Keratinocyte (primary cell): ENCODE measurements at regions not wholly inside any gene's neighbourhood (a gene's known extent, or its start where the extent isn't known, plus 50 kb on each side); places are given as distances from the start of the nearest gene placed in this dataset.
A peak's percentile ranks its signal among the peaks of the same experiment; 100 is the strongest.
"Not testable (repeated sequence)": the region's sequence is repeated elsewhere in the genome, so short reads cannot be mapped to it uniquely, and the experiment has no call there.

Source experiments
- DNase-seq: peaks from one replicate; pipeline ENCODE4 v3.0.0-alpha.2; 2011; ENCODE audit warnings: low read depth, missing footprints, low spot score
- FAIRE-seq: peaks from 2 replicates; lab custom pipeline; 2011; peaks lifted over from hg19 to GRCh38; lab: Jason Lieb, UNC
- H2AFZ ChIP-seq: 2 replicates; pipeline ENCODE4 v1.6.0; 2012; ENCODE audit warnings: low read length, control low read depth, inconsistent platforms; ENCODE audit not compliant: control insufficient read depth
- H3K27ac ChIP-seq: 2 replicates; pipeline ENCODE4 v1.5.1; 2011; ENCODE audit warnings: low read length; ENCODE audit not compliant: control insufficient read depth, insufficient read depth
- H3K27me3 ChIP-seq: 3 replicates; pipeline ENCODE4 v1.6.0; 2011; ENCODE audit warnings: low read length; ENCODE audit not compliant: control insufficient read depth, insufficient read depth; ENCODE audit errors: extremely low read depth
- H3K36me3 ChIP-seq, 2 experiments: 2 replicates in 1 of 2; 3 replicates in 1 of 2; pipeline ENCODE4 v1.5.1; 2011; ENCODE audit warnings: low read length in 2 of 2, mild to moderate bottlenecking in 1 of 2; ENCODE audit not compliant: control insufficient read depth in 2 of 2, insufficient read depth in 2 of 2; ENCODE audit errors: extremely low read depth in 1 of 2
- H3K4me1 ChIP-seq: 3 replicates; pipeline ENCODE4 v1.5.1; 2011; ENCODE audit warnings: low read length; ENCODE audit not compliant: control insufficient read depth, insufficient read depth; ENCODE audit errors: extremely low read depth
- H3K4me2 ChIP-seq: 3 replicates; pipeline ENCODE4 v1.6.0; 2011; ENCODE audit warnings: low read depth, low read length; ENCODE audit not compliant: control insufficient read depth, insufficient read depth; ENCODE audit errors: extremely low read depth
- H3K4me3 ChIP-seq, 3 experiments: fragments of 200-600 bp in 1 of 3; sonication (generic) in 1 of 3; 2 replicates in 2 of 3; 3 replicates in 1 of 3; pipeline ENCODE4 v1.5.1; 2011 to 2016; ENCODE audit warnings: low read length in 3 of 3, mild to moderate bottlenecking in 3 of 3, control low read depth in 2 of 3, inconsistent platforms in 1 of 3, low read depth in 1 of 3, mixed read lengths in 1 of 3, mixed run types in 1 of 3, moderate library complexity in 1 of 3; ENCODE audit not compliant: control insufficient read depth in 2 of 3, insufficient read depth in 2 of 3; ENCODE audit errors: extremely low read depth in 1 of 3
- H3K79me2 ChIP-seq: 2 replicates; pipeline ENCODE4 v1.6.0; 2012; ENCODE audit warnings: low read length; ENCODE audit not compliant: control insufficient read depth, insufficient read depth
- H3K9ac ChIP-seq: 3 replicates; pipeline ENCODE4 v1.6.0; 2011; ENCODE audit warnings: low read length; ENCODE audit not compliant: control insufficient read depth, insufficient read depth; ENCODE audit errors: extremely low read depth
- H3K9me1 ChIP-seq: 3 replicates; pipeline ENCODE4 v1.6.0; 2011; ENCODE audit warnings: low read length; ENCODE audit not compliant: control insufficient read depth, insufficient read depth; ENCODE audit errors: extremely low read depth
- H3K9me3 ChIP-seq: 2 replicates; pipeline ENCODE4 v1.5.1; 2012; ENCODE audit warnings: low read depth, low read length; ENCODE audit not compliant: control insufficient read depth
- H4K20me1 ChIP-seq: 3 replicates; pipeline ENCODE4 v1.6.0; 2011; ENCODE audit warnings: low read length; ENCODE audit not compliant: control insufficient read depth, insufficient read depth; ENCODE audit errors: extremely low read depth
- EZH2 ChIP-seq: IDR thresholded peaks from one replicate; pipeline ENCODE4 v1.6.1; 2012; ENCODE audit warnings: inconsistent platforms, mild to moderate bottlenecking, low read length, moderate library complexity
- dilution Hi-C: fragments of 300-500 bp; cut with MboI; formaldehyde crosslinking; loops from one replicate; pipeline ENCODE4 v1.7.0; 2020; ENCODE audit warnings: low sequenced_read_pairs; ENCODE audit not compliant: extremely low pct_ligation_motif_present
- TF ChIP-seq, protein P1 (sequence below), 3 experiments: IDR thresholded peaks in 1 of 3; conservative IDR thresholded peaks in 1 of 3; optimal IDR thresholded peaks in 1 of 3; 2 replicates in 2 of 3; 3 replicates in 1 of 3; pipeline versions ENCODE3 to v1.5.1; 2011; ENCODE audit warnings: low read length in 3 of 3, mild to moderate bottlenecking in 3 of 3, moderate library complexity in 2 of 3, control low read depth in 1 of 3, inconsistent platforms in 1 of 3; ENCODE audit not compliant: insufficient read depth in 2 of 3; ENCODE audit errors: extremely low read depth in 1 of 3

GRCh38 chr4:114046331-114046730, 66.9 kb upstream of the ARSJ start:
- DNase-seq (no peak), FAIRE-seq (no peak)
- no peak overlapping the region for H3K4me3 ChIP-seq
- no peaks in the 10 kb centered on the region for H3K4me1 ChIP-seq
- H3K9me3 ChIP-seq: no peaks in the 10 kb centered on the region
- TF ChIP-seq EZH2: no peak
- TF ChIP-seq, protein P1, sequence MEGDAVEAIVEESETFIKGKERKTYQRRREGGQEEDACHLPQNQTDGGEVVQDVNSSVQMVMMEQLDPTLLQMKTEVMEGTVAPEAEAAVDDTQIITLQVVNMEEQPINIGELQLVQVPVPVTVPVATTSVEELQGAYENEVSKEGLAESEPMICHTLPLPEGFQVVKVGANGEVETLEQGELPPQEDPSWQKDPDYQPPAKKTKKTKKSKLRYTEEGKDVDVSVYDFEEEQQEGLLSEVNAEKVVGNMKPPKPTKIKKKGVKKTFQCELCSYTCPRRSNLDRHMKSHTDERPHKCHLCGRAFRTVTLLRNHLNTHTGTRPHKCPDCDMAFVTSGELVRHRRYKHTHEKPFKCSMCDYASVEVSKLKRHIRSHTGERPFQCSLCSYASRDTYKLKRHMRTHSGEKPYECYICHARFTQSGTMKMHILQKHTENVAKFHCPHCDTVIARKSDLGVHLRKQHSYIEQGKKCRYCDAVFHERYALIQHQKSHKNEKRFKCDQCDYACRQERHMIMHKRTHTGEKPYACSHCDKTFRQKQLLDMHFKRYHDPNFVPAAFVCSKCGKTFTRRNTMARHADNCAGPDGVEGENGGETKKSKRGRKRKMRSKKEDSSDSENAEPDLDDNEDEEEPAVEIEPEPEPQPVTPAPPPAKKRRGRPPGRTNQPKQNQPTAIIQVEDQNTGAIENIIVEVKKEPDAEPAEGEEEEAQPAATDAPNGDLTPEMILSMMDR (optimal IDR thresholded peaks at IDR 0.05 in 1 of 3, IDR thresholded peaks at IDR 0.05 in 1 of 3, conservative IDR thresholded peaks at IDR 0.05 in 1 of 3; ENCODE audit: extremely low read depth in 1 of 3, insufficient read depth in 2 of 3, low read length in 3 of 3): no peak
- no peaks in the 10 kb centered on the region for H4K20me1 ChIP-seq
- no peaks in the 10 kb centered on the region for H3K36me3 ChIP-seq
- H3K79me2 ChIP-seq: no peaks in the 10 kb centered on the region
- H3K9me1 ChIP-seq: no peaks in the 10 kb centered on the region
- H2AFZ ChIP-seq: no peak overlapping the region
- H3K27me3 ChIP-seq: no peaks in the 10 kb centered on the region
- H3K27ac ChIP-seq: no peak overlapping the region
- no peak overlapping the region for H3K9ac ChIP-seq
- H3K4me2 ChIP-seq: no peak overlapping the region
- dilution Hi-C loops: no loop called here

DNA sequence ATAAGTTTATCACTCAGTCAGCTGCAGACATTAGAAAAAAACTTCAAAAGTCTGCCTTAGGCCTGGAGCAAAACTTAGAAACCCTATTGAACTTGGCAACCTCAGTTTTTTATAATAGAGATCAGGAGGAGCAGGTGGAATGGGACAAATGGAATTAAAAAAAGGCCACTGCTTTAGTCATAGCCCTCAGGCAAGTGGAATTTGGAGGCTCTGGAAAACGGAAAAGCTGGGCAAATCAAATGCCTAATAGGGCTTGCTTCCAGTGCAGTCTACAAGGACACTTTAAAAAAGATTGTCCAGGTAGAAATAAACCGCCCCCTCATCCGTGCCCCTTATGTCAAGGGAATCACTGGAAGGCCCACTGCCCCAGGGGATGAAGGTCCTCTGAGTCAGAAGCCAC, 68.7 kb upstream of the ARSJ start:
- H3K79me2 ChIP-seq, dilution Hi-C loops, H3K9me1 ChIP-seq, H3K4me1 ChIP-seq, H2AFZ ChIP-seq, H4K20me1 ChIP-seq, H3K36me3 ChIP-seq, H3K4me2 ChIP-seq, H3K4me3 ChIP-seq, H3K27ac ChIP-seq, H3K9ac ChIP-seq, H3K9me3 ChIP-seq, DNase-seq, FAIRE-seq, H3K27me3 ChIP-seq: not testable (repeated sequence)

DNA sequence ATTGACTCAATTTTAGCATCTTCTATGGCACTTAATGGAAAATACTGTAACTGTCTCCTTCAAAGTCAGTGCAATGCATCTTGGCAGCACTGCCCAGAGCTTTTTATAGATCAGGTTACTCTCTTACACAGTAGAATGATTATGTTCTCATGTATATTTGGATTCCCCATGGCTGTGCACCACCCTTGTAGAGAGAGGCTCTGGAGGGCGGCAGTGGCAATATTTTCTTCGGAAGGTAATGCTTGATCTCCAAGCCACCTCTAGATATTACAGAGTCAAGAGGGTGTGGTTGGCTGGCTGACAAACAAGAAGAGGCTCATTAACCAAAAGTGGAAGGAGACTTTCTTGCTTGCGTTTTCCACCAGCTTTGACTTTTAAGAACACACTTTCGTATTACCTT, 72.8 kb upstream of the ARSJ start:
- no peaks in the 10 kb centered on the region for H3K9me1 ChIP-seq
- no peaks in the 10 kb centered on the region for H3K79me2 ChIP-seq
- no peak for FAIRE-seq
- peak overlapping the region; percentile 41 for H3K4me2 ChIP-seq
- H3K4me3 ChIP-seq: no peak overlapping the region
- no peak overlapping the region for H3K27ac ChIP-seq
- peak overlapping the region; percentile 22 for H2AFZ ChIP-seq
- H3K9me3 ChIP-seq: no peaks in the 10 kb centered on the region
- dilution Hi-C loops: no loop called here
- no peaks in the 10 kb centered on the region for H3K36me3 ChIP-seq
- DNase-seq: no peak
- no peaks in the 10 kb centered on the region for H4K20me1 ChIP-seq
- H3K9ac ChIP-seq: no peak overlapping the region
- TF ChIP-seq, protein P1 (optimal IDR thresholded peaks at IDR 0.05 in 1 of 3, IDR thresholded peaks at IDR 0.05 in 1 of 3, conservative IDR thresholded peaks at IDR 0.05 in 1 of 3; ENCODE audit: extremely low read depth in 1 of 3, insufficient read depth in 2 of 3, low read length in 3 of 3): no peak
- TF ChIP-seq EZH2: no peak
- H3K4me1 ChIP-seq: peaks cover 4% of the 10 kb centered on the region
- no peaks in the 10 kb centered on the region for H3K27me3 ChIP-seq
